ENCODE measurements at regions not wholly inside any gene's neighbourhood (a gene's known extent, or its start where the extent isn't known, plus 50 kb on each side); places are given as distances from the start of the nearest gene placed in this dataset.

DNA sequence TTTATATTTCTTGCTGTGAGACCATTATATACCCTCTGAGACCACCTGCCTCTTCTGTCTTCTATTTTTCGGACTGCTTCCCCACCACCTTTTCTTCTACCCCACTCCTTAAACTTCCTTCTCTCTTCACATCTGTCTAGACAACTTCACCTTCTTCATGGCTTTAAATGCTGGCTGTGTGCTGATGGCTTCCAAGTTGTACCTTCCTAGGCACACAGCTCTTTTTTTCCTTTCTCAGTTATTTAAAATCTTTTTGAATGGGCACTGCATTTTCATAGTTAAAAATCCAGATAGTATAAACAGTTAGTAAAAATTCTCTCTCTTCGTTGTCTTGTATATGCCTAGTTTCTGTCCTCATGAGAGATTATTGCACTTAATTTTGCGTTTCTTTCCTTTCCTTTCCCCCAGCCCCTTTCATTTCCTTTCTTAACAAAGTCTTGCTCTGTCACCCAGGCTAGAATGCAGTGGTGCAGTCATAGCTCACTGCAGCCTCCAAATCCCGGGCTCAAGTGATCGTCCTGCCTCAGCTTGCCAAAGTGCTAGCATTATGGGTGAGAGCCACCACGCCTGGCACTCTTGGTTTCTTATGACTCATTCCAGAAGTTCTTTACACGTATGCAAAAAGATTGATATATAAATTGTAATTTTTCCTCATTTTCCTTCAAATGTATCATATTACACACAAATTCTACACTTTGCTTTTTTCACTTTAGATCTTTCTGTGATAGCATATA lies 114.3 kb downstream of the NPIPB5 start:
- intact Hi-C loops (cut with micrococcal nuclease): no loop called here
- Histone ChIP-seq H3K4me1 (ENCODE audit: control insufficient read depth in 1 of 2, insufficient read depth in 2 of 2, low read length in 2 of 2) (no peaks in the 10 kb centered on the region), H2AFZ (ENCODE audit: insufficient read depth, low read depth, low read length, poor library complexity, severe bottlenecking) (no peak overlapping the region), H3K4me3 (replicated peaks in 1 of 3; ENCODE audit: low read depth in 2 of 3, low read length in 3 of 3) (no peak overlapping the region), H3K4me2 (replicated peaks; ENCODE audit: extremely low read depth, low read length, poor library complexity, severe bottlenecking) (no peak overlapping the region), H3K9ac (ENCODE audit: insufficient read depth, low read length, poor library complexity, severe bottlenecking) (no peak overlapping the region), H4K20me1 (ENCODE audit: insufficient read depth, low read length) (no peaks in the 10 kb centered on the region), H3K36me3 (replicated peaks in 1 of 2; ENCODE audit: control insufficient read depth in 1 of 2, insufficient read depth in 2 of 2, low read length in 2 of 2) (no peaks in the 10 kb centered on the region), H3K27ac (ENCODE audit: low read depth in 1 of 2, low read length in 2 of 2) (no peak overlapping the region), H3K9me3 (replicated peaks in 1 of 2; ENCODE audit: control insufficient read depth in 1 of 2, insufficient read depth in 1 of 2, low read length in 2 of 2) (no peaks in the 10 kb centered on the region), H3K27me3 (ENCODE audit: control insufficient read depth in 2 of 2, insufficient read depth in 2 of 2, low read length in 2 of 2) (peaks cover 9 to 20% of the 10 kb centered on the region in 2 donors), H3K79me2 (ENCODE audit: insufficient read depth, low read length) (no peaks in the 10 kb centered on the region)
- H3K4me3 Mint-ChIP-seq: no peak overlapping the region
- H3K4me1 Mint-ChIP-seq: no peaks in the 10 kb centered on the region
- H3K27me3 Mint-ChIP-seq (ENCODE audit: low read depth in 3 of 3): peaks cover 0 to 5% (median 2%) of the 10 kb centered on the region in 3 donors
- WGBS (ENCODE audit: insufficient coverage): 94% methylated on average over 5 of the region's 7 CpGs
- H3K36me3 Mint-ChIP-seq: no peaks in the 10 kb centered on the region
- H3K27ac Mint-ChIP-seq: no peak overlapping the region
- no peak for DNase-seq
- TF ChIP-seq, protein P1, sequence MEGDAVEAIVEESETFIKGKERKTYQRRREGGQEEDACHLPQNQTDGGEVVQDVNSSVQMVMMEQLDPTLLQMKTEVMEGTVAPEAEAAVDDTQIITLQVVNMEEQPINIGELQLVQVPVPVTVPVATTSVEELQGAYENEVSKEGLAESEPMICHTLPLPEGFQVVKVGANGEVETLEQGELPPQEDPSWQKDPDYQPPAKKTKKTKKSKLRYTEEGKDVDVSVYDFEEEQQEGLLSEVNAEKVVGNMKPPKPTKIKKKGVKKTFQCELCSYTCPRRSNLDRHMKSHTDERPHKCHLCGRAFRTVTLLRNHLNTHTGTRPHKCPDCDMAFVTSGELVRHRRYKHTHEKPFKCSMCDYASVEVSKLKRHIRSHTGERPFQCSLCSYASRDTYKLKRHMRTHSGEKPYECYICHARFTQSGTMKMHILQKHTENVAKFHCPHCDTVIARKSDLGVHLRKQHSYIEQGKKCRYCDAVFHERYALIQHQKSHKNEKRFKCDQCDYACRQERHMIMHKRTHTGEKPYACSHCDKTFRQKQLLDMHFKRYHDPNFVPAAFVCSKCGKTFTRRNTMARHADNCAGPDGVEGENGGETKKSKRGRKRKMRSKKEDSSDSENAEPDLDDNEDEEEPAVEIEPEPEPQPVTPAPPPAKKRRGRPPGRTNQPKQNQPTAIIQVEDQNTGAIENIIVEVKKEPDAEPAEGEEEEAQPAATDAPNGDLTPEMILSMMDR (IDR thresholded peaks at IDR 0.05): no peak
- H3K9me3 Mint-ChIP-seq: peaks cover 0 to 1% (median 0%) of the 10 kb centered on the region in 7 donors

DNA sequence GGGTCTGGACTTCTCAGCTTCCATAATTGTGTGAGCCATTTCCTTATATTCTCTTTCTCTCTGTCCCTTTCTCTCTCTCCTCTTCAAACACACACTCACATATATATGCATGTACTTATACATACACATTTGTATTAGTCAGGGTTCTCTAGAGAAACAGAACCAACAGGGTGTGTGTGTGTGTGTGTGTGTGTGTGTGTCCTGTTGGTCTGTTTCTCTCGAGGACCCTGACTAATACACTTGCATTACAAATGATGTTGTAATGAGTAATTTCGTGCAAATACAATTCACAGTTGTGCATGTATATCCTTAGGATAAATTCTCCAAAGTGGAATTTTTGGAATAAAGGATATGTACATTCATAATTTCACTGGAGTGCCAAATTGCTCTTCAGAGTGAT lies 115.3 kb downstream of the NPIPB5 start:
- Histone ChIP-seq H3K27me3 (ENCODE audit: control insufficient read depth in 2 of 2, insufficient read depth in 2 of 2, low read length in 2 of 2) (peaks cover 5 to 15% of the 10 kb centered on the region in 2 donors), H2AFZ (ENCODE audit: insufficient read depth, low read depth, low read length, poor library complexity, severe bottlenecking) (no peak overlapping the region), H3K79me2 (ENCODE audit: insufficient read depth, low read length) (no peaks in the 10 kb centered on the region), H3K36me3 (replicated peaks in 1 of 2; ENCODE audit: control insufficient read depth in 1 of 2, insufficient read depth in 2 of 2, low read length in 2 of 2) (no peaks in the 10 kb centered on the region), H3K4me2 (replicated peaks; ENCODE audit: extremely low read depth, low read length, poor library complexity, severe bottlenecking) (no peak overlapping the region), H3K9ac (ENCODE audit: insufficient read depth, low read length, poor library complexity, severe bottlenecking) (no peak overlapping the region), H3K9me3 (replicated peaks in 1 of 2; ENCODE audit: control insufficient read depth in 1 of 2, insufficient read depth in 1 of 2, low read length in 2 of 2) (no peaks in the 10 kb centered on the region), H3K4me3 (replicated peaks in 1 of 3; ENCODE audit: low read depth in 2 of 3, low read length in 3 of 3) (no peak overlapping the region), H4K20me1 (ENCODE audit: insufficient read depth, low read length) (no peaks in the 10 kb centered on the region), H3K4me1 (ENCODE audit: control insufficient read depth in 1 of 2, insufficient read depth in 2 of 2, low read length in 2 of 2) (no peaks in the 10 kb centered on the region), H3K27ac (ENCODE audit: low read depth in 1 of 2, low read length in 2 of 2) (no peak overlapping the region)
- H3K4me1 Mint-ChIP-seq: no peaks in the 10 kb centered on the region
- TF ChIP-seq, protein P1 (IDR thresholded peaks at IDR 0.05): no peak
- intact Hi-C loops (cut with micrococcal nuclease): no loop called here
- H3K4me3 Mint-ChIP-seq: no peak overlapping the region
- H3K27ac Mint-ChIP-seq: no peak overlapping the region
- H3K27me3 Mint-ChIP-seq (ENCODE audit: low read depth in 3 of 3): peaks cover 0 to 1% (median 0%) of the 10 kb centered on the region in 3 donors
- peaks cover 0 to 1% (median 0%) of the 10 kb centered on the region in 7 donors for H3K9me3 Mint-ChIP-seq
- no CpG with 5 or more reads among the region's 2 CpGs for whole genome bisulfite sequencing (ENCODE audit: insufficient coverage)
- no peak for DNase-seq
- no peaks in the 10 kb centered on the region for H3K36me3 Mint-ChIP-seq

Measured in CD14-positive monocyte (primary cell).